HT1080 (cell line): ENCODE measurements at regions not wholly inside any gene's neighbourhood (a gene's known extent, or its start where the extent isn't known, plus 50 kb on each side); places are given as distances from the start of the nearest gene placed in this dataset.
"Not testable (repeated sequence)": the region's sequence is repeated elsewhere in the genome, so short reads cannot be mapped to it uniquely, and the experiment has no call there.

Experiments used
- DNase-seq: peaks from one replicate; pipeline ENCODE4 v3.0.0-alpha.2; 2015; ENCODE audit warnings: low read depth

DNA sequence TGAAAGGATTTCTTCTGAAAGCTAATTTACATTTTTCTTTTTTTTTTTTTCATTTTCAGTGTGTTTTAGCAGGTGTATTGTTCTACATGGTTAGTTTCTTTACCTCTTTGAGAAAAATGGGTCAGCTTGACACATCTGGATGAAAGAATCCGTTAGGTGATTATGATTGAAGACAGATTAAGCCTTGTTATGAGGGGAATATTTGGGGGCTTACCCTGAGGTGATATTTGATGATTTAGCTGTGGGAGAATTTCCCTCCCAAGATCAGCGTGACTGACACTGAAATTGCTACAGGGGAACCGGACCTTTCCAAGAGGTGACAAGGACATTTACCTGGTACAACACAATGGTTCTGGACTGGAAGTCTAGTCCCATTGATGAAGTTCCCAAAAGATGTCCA, 147.5 kb downstream of the NFKBIZ start:
- DNase-seq, result no peak

DNA sequence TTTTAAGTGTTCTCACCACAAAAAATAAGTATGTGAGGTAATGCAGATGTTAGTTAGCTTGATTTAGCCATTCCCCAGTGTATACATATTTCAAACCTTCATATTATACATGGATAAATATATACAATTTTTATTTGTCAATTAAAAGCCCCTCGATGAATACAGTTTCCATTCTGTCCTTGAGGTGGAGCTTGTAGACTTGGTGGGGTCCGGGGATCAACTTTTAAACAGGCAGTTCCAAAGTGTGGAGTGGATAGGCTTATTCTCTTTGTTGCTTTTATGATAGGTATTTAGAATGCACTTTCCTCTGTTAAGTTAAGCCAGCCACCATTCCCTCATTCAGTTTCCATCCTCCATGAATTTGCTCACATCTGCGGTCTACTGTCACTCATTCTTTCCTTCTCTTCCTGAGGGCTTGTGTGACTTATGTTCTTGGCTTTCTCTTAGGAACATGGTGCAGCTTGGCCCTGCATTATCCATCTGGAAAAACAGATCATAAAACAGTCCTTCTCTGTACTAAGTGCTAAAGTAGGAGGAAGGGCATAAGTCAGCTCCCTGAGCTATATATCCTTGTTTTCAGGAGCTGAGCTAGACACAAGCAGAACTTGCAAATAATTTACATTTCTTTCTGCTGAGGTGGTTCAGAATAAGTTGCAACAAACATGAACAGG, 149.1 kb downstream of the NFKBIZ start:
- DNase-seq, result no peak

DNA sequence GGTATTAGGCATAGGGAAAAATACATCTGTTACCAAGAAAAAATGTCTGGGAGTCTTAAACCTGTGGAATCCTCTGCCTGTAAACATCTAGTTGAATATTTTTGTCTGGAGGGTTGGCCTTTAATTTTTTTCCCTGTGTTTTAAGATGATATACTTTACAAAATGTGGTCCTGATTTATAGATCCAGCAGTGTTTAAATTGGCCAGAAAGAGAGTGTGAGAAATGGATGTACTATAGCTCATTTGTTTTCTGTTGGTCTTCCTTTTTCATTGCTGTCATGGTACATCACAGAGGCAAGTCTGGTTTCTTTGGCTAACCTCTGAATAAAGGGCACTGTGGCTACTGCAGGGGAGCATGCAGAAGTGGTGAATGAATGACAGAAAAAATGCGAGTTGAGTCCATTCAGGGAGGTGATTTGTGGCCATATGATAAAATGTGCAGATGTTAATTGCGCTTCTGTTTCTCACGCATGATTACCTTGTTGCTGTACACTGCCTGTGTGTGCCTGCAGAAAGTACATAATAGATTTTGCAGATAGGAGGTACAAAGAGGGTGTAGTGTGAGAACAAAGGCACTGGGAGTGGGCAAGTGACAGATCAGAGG, 150.0 kb downstream of the NFKBIZ start:
- DNase-seq, result no peak

- no peak for DNase-seq
Observed at GRCh38 chr3:102000620-102001209, 151.4 kb downstream of the NFKBIZ start.

DNA sequence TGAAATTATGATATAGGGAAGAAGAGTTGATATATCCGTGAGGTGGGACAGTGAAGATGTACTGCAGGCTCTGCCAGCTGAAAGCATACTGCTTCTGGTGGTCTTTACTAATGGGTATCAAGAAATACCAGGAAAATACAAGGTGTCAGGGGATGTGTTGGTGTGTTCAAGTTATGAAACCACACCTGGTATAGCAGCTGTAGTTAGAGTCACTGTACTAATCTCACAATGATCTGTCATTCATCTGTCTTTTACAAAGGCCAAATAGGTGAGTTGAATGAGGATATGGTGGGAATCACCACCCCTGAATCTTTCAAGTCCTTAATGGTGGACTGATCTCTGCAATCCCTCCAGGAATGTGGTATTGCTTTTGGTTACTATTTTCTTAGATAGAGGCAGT, 152.7 kb downstream of the NFKBIZ start:
- no peak for DNase-seq

GRCh38 chr3:102004561-102004960, 155.2 kb downstream of the NFKBIZ start:
- no peak for DNase-seq

DNA sequence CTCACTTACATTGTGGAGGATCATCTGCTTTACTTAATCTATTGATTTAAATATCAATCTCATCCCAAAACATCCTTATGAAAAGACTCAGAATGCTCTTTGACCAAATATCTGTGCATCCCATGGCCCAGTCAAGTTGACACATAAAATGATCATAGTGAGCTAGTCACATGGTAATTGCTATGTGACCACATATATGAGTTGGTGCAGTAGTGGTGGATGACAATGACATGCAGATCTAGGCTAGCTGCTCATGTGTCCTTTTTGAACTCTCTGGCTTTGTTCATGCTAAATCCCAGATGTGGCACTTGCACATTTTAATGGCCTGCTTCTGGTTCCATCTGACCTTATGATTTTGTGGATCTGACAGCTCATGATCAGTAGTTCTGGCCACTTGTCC, 156.2 kb downstream of the NFKBIZ start:
- no peak for DNase-seq

- DNase-seq, result peak; percentile 63
Observed at GRCh38 chr3:102006812-102007485, 157.6 kb downstream of the NFKBIZ start.

DNA sequence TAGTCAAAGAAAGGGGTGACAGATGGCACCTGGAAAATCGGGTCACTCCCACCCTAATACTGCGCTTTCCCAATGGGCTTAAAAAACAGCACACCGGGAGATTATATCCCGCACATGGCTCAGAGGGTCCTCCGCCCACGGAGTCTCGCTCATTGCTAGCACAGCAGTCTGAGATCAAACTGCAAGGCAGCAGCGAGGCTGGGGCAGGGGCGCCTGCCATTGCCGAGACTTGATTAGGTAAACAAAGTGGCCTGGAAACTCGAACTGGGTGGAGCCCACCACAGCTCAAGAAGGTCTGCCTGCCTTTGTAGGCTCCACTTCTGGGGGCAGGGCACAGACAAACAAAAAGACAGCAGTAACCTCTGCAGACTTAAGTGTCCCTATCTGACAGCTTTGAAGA, 159.1 kb downstream of the NFKBIZ start:
- not testable (repeated sequence) for DNase-seq

DNA sequence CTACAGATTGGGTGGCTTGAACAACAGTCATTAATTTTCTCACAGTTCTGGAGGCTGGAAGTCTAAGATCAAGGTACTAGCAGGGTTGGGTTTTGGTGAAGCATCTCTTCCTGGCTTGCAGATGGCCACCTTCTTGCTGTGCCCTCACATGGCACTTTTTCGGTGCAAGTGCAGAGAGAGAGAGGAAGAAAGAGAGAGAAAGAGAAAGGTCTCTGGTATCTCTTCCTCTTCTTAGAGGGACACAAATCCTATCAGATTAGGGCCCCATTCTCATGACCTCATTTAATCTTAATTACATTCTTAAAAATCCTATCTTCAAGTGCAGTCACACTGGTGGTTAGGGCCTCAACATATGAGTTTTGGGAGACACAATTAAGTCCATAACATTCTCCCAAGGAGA, 167.1 kb downstream of the NFKBIZ start:
- no peak for DNase-seq

- no peak for DNase-seq
Observed at GRCh38 chr3:102017784-102018183, 168.5 kb downstream of the NFKBIZ start.

- no peak for DNase-seq
Observed at GRCh38 chr3:102018551-102018950, 169.2 kb downstream of the NFKBIZ start.

- DNase-seq, result no peak
Observed at GRCh38 chr3:102020735-102021134, 171.4 kb downstream of the NFKBIZ start.

DNA sequence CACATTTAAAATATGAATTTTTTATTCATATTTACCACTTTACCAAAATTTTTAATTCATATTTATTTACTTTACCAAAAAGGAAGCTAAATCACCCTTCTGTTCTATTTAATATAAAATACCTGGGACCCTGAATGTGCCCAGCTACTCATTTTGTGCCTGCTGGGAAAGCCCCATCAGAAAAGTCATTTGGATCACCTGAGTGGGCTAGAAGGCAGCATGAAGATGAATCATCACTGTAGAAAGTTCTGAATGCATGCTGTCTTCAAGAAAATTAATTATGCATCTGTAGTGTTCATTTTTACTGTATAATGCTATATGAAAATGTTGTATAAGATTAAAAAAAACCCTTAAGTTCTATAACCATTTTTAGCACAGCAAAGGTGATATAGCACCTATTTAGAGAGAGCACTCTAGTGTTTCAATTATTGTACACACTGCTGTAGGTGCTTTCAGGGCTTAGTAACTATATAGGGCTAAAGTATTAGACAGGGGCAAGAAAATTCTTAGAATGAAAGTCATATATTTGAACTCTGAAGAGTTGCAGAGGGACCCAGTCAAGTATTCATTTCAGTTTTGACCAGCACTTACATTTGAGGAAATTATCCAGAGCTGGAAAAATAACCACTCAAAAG, 175.1 kb downstream of the NFKBIZ start:
- DNase-seq, result no peak

DNA sequence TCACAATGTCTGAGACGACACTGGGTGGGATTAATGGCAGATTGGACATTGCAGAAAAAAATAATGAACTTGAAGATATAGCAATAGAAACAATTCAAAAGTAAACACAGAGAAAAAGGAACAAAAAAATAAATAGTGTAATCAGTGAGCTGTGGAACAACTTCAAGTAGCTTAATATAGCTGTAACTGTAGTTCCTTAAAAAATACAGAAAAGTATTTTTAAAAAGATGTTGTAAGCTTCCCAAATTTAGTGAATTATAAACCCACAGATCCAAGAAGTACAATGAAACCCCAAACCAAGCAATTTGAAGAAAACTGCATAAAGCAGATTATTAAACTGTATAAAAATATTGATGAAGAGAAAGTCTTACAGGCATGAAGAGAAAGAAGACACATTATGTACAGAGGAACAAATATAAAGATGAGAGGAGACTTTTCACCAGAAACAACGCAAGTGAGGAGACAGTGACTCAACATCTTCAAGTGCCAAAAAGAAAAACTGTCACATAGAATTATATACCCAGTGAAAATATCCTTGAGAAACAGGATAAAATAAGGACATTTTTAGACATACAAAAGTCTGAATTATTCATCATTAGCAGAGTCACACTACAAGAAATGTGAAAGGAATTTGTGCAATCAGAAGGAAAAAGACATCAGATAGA, 176.4 kb downstream of the NFKBIZ start:
- no peak for DNase-seq

DNA sequence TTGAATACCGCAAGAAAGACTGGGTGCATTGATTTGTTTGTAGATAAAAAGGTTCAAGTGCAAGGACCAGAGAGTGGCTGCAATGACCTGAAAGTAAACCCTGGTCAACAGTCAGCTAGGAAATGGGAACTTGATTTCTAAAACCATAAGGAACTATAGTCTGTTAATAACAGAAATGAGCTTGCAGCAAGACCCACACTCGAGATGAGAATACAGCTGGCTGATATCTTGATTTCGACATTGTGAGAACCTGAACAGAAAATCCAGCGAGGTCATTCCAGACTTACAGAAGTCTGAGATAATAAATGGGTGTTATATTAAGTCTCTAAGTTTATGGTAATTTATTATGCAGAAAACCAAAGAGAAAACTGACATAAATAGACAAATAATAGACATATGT, 177.3 kb downstream of the NFKBIZ start:
- DNase-seq, result no peak

DNA sequence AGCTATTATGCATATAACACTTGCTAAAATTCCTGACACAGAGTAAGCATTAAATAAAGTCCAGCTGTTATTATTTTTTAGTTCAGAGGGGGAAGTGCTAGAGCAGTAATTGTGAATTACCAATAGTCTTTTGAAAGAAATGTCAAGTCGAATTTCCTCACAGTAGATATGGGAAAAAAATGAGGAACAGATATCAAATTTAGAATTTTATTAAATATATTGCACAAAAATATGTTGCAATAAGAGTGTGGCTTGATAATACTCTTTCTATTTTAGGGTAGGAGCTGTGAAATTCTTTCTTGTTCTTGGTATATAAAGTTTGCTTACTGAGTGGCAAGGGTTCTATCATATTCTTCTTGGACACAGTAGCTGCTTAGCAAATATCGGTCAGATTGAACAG, 181.3 kb downstream of the NFKBIZ start:
- DNase-seq, result no peak

DNA sequence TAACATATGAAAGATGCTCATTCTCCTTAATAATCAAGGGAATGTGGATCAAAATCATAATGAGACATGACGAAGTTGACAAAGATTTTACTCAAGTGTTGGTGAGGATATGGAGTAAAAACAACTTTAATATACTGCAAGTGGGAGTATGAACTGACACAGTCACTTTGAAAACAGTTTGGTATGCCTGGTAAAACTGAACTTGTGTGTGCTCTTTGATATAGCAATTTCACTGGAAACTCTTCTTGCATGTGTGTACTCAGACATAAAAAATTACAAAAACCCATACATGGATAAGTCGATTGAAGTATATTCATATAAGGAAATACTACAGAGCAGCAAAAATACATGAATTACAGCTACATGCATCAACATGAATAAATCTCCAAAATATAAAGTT, 182.5 kb downstream of the NFKBIZ start:
- DNase-seq, result no peak

GRCh38 chr3:102032491-102033383, 183.4 kb downstream of the NFKBIZ start:
- DNase-seq, result no peak

DNA sequence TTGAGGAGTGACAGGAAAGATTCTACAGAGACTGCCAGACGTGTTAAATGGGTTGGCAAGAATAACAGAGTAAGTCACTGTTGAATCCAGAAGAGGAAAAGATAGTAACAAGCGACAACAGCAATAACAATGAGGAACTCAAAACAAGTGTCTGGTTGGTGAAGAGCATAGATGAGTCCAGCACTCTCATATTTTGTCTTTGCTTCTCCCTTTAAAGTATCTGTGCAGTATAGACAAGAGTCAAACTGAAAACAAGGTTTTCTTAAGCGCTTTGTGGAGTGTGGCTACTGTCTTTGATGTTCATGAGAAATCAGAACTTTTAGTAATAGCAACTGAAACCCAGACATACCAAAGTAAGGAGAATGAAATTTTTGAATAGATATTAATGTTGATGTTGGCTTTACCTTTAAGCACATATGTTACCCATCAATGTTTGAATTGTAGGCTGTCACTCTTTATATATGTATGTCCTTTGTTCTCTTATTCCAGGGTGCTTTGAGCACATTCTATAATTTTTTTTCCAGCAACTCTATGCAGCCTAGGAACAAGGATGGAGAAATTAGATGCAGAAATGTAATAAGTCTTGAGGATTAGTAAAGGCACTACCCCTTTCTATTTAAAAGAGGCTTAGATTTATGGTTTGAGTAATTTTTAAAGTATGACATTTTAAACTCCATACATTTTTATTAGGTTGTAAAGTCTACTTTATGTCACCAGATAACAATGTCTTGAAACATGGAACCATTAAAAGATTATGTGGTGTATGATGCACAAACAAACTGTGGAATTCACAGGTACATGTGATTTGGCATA, 185.5 kb downstream of the NFKBIZ start:
- no peak for DNase-seq
